ENCODE measurements at regions not wholly inside any gene's neighbourhood (a gene's known extent, or its start where the extent isn't known, plus 50 kb on each side); places are given as distances from the start of the nearest gene placed in this dataset.
A peak's percentile ranks its signal among the peaks of the same experiment; 100 is the strongest.

DNA sequence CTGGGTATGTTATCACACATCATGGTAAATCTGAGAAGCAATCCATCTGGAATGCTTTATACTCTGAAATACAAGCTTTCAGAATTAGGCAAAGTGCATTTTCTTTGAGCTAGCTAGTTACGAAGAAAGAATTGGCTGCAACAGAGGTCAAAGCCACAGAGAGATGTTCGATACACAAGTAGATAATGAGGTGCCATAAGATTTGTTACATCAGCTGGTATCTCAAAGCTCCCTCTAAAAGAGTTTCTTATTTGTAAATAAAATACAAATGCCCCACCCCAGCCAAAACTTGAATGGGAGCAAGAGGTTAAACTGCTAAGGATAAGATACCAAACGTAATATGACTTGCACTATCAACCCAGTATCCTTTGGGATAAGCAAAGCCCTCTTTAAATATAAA lies 84.0 kb upstream of the SLCO3A1 start:
- DNase-seq, result no peak

DNA sequence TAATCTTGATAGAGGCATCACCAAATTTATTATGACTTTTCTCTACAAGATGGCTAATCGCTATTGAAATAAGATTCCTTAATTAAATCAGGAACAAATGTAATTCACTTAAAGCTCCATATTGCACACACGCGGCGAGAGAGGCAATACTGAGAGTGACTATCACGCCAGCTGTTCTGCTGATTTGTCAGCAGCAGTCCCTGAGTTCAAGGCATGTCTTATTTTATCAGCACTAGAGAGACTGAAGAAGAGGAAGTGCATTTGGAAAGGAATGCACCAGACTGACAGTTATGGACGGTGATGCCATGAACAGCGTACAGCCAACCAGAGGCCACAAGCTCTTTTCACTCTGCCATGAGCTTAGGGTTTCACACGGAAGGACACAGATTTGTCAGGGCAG lies 83.6 kb upstream of the SLCO3A1 start:
- no peak for DNase-seq

DNA sequence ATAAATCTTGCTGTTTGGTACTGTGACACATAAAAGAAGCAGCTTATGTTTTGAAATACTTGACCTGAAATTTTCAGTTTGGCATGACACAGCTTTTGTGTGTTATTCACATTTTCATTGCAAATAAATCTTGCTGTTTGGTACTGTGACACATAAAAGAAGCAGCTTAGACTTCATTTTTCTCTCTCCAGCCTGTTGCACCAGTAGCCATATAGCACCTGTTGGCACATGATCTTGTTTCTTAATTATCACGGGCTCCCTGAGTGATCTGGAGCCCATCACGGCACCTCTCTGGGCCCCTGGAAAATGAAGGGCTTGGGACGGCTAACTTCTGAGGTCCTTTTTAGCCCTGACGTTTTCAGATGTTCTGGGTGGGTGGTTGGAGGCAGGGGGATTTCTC lies 77.4 kb upstream of the SLCO3A1 start:
- DNase-seq, result no peak

DNA sequence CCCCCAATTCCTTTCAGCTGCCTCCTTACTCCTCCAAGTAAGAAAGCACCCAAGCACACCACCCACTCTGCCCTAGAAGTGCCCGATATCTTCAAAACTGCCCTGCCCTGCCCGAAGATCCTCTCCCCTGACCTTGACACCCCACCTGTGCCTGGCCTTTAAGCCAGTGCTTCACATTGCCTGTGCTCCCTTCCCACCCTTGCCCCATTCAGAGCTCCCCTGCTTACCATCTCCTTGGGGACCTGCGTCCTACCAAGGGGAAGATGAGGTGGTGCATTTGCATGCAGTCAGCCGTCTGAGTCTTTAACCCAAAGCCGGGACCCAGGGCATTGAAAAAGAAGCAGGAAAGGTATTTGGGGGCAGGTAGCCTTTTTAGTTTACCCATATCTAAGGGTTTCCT lies 73.5 kb upstream of the SLCO3A1 start:
- no peak for DNase-seq

DNA sequence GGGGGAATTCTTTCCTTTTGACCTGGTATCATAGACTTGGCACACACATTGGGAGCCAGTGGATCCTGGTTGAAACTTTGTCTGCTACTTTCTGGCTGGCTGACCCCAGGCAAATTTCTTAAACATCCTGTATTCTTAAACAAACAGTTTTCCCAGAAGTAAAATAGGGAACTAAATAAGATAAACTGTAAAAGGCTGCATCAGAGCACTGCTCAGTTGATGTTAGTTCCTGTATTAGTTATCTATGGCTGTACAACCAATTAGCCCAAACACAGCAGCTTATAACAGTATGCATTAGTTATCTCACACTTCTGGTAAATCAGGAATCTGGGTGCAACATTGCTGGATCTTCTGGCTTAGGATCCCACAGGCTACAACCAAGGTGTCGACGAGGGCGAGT lies 73.1 kb upstream of the SLCO3A1 start:
- no peak for DNase-seq

DNA sequence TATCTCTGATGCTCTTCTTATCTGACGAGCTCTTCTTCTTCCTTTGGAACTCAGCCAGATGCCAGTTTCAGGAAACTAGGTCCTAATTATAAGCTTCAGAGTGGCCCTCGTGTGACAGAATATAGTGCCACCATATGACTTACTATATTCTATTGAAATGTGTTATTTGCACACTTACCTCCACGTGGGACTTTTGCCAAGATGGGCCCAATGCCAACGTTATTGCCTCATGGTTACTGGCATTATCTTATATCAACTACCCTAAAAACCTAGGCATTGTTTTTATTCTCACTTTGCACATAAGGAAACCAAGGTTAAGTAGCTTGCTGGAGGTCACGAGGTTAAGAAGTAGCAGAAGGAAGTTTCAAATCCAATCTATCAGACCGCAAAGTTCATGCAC lies 71.3 kb upstream of the SLCO3A1 start:
- no peak for DNase-seq

DNA sequence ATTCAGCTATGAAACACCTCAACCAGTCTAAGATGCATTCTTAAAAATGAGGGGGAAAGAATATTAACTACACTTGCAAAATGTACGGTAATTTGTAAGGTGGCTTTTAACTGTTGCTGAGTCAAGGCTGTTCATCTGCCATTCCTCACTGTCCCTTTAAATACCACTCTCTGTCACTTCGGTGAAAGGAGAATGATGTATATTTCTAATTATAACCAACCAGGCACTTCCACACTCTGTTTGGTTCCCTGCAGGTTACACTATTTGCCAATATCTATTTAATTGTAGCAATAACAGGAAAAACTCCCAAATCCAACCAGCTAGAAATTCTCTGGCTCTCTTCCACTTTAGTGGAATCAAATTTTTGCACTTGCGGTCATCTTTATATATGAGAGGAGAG lies 70.5 kb upstream of the SLCO3A1 start:
- DNase-seq, result peak; percentile 11

DNA sequence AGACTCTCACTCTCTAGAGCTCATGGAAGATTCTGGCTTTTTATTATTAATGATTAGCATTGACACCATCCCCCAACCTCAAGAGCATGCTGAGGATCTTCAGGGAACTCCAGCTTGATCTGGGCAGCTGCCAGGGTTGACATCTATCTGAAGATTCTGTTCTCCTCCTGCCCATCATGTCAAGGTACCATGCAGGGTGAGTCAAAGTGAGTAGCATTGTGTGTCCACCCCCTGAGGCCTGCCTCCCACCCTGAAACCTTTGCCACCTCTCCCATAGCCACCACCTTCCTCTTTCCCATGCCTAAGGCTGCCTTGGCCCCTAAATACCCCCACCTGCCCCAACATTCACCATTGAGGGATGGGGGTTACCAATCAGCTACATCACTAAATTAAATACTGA lies 70.1 kb upstream of the SLCO3A1 start:
- DNase-seq, result no peak

DNA sequence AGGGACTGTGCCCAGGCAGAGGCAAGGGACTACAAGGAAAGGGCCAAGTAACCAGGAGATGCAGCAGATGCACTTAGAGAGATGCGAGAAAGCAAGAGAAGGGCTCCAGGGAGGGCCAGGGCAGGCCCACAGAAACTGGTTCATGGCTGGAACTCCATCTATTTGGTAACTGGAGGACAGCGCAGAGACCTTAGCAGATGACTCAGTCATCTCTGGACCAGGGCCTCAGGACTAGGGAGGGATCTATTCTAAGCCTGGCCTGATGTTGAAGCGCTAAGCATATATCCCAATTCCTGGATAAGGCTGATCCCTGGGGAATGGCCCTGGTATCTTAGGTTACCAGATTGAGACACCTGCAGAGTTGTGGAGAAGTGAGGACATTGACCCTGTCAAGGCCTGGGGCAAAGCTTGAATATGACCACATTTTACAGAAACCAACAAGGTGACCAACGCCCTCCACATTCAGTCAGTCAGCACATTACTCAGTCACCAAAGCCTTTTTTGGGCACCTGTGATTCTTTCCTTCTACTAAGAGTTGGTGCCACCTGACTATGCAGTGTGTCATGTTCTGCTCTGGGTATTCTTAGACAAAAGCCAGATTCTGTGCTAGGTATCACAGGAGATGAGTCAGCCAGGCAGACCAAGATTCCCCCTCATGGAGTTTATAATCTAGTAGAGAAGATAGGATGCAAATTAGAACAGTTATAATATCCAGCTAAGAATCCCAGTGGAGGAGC lies 68.4 kb upstream of the SLCO3A1 start:
- no peak for DNase-seq

DNA sequence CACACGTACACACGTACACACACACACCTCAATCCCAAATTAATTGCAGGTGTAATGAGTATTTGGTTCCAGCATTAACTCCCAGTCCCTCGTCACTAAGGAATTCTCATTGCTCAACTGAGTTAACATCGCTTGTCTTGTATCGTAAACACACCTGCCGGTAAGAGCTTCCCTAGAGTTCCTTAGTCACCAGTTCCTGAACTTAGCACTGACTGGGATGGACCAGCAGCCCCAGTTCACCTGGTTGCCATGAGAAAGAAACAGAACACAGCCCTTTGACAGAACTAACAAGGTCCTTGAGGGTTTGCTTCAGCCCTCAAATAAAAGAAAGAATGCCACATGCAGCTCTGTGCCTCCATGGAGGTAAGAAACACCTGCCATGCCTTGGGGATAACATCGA lies 66.3 kb upstream of the SLCO3A1 start:
- DNase-seq, result no peak

DNA sequence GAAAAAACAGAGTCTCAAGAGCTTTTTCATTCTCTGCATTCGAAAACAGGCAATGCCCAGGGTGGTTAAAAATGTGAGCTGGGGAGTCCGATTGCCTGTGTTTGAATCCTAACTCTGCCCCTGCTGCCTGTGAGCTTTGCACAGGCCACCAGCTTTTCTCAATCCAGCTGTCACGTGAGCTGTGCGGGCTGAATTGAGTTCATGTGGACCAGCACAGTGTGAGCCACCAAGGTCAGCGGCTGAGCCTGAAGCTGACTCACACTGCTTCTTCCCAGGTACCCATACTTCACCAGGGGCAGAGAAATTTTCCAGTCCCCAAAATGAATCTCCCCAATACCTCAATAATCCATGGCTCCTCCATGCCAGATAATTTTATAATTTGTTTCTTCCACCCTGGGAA lies 64.4 kb upstream of the SLCO3A1 start:
- no peak for DNase-seq

DNA sequence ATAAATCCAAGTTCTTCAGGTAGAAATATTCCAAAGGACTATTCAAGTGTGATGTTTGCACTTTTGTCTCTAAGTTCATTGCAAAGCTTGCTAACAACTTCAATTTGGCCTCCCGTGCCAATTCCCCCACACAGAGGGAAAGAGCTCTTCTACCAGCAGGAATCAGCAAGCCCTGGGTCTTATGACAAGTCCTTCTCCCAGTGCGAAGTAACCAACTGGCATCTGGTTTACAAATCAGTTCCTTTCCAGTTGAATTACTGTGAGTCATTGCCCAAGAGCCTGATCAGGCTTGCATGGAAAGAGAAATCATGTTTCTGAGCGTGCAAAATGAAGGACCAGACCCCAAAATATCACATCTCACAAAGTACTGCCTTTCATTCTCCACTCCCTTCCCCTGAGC lies 62.7 kb upstream of the SLCO3A1 start:
- no peak for DNase-seq

DNA sequence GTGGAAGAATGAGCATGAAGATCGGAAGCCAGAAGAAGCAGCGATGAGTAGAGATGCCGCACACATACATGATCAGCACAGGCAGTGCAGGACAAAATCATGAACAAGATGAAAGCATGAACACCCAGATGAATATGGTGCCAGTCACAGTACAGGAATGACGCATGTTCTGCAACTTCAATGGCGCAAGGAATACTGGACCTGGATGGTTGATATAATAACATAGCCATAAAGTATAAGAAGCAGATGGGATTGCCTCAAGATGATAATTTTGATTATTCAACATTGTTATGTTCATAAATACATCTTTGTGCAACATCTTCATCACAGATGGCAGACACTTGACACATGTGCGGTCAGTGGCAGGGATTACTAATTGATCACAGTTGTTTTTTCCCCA lies 59.7 kb upstream of the SLCO3A1 start:
- no peak for DNase-seq

DNA sequence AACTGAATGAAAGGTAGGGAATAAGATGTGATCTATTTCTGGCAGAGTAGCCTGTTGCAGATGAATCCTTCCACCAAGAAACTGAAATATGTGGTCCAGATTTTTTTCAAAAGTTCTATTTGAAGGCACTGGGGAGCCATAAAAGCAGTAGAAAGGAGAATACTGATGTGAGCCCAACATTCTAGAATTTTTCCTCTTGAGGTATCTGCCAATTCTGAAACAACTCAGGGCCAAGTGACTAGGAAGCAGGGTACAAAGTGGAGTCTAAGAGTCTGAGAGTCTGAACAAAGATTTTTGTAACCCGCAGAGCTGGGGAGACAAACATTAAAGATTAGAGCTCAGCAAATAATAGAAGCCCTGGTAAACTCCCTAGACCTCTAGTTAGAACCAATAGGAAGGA lies 58.3 kb upstream of the SLCO3A1 start:
- DNase-seq, result no peak

DNA sequence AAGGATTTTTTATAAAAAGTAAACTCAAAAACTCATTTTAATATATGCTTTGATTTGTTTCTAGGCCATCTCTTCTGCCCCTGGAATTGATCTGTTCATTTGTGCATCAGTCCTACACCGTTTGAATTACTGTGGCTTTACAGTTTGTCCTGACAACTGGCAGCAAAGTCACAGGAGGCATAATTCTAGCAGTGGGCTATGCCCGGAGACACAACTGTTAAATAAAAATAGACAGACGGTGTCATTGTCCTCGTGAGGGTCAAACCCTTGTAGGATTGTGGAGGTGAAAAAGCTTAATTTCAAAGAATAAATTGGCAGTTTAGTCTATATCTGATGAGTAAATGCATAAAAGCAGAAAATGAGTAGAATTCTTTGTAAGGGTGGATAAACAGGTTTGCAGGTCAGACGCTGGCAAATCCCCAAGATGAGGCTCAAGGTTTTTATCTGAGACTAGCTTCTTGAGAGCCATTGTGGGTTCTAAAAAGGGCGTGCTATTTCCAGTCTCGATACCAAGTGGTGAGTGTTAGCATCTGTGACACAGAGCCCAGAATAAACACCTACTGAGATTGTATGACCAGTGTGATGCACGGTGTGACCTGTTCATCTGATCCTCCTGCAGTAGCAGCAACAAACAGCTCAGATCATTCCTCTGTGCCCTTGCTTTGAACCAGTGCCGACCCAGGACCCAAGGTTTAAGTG lies 51.5 kb upstream of the SLCO3A1 start:
- no peak for DNase-seq

DNA sequence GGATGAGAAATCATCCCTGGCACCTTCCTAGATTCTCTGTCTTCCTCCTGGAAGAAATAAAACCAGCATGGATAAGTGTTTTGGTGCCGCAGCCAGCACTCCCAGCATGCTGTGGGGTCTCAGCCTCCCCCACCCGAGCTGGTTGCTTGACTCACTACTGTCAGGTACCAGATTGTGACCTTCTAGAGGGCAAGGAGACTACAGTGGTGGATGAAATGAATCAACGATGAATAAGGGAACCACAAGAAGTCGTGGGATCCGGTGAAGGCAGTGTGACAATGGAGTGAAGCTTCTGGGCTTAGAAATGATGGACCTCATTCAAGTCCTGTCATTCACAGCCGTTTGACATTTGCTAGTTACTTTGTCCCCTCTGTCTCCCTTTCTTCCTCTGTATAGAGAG lies 50.2 kb upstream of the SLCO3A1 start:
- no peak for DNase-seq

Data from NCI-H1417 treated with DMSO at 0.1 percent for 48 hours (cell line).